ENCODE measurements at regions not wholly inside any gene's neighbourhood (a gene's known extent, or its start where the extent isn't known, plus 50 kb on each side); places are given as distances from the start of the nearest gene placed in this dataset.
A peak's percentile ranks its signal among the peaks of the same experiment; 100 is the strongest.

GRCh38 chr18:44126598-44126997 lies 554.1 kb upstream of the SETBP1 start:
- DNase-seq (no peak), ATAC-seq (ENCODE audit: low read depth) (no peak)
- no peak overlapping the region for H3K27ac Mint-ChIP-seq
- no peak overlapping the region for H3K4me3 Mint-ChIP-seq
- peaks cover 8% of the 10 kb centered on the region for H3K4me1 Mint-ChIP-seq
- intact Hi-C loops (cut with micrococcal nuclease), result no loop called here
- H3K9me3 Mint-ChIP-seq, result no peaks in the 10 kb centered on the region
- TF ChIP-seq CTCF (IDR thresholded peaks at IDR 0.05), result no peak
- H3K36me3 Mint-ChIP-seq (ENCODE audit: low read depth), result no peaks in the 10 kb centered on the region
- CTCF ChIA-PET, result interaction anchor here (1.4 kb wide), 1 partner anchor 1258 kb away, joined by 4 read pairs; no protein-coding TSS in a partner anchor
- POLR2A ChIA-PET, result no interaction called here
- peaks cover 5% of the 10 kb centered on the region for H3K27me3 Mint-ChIP-seq

DNA sequence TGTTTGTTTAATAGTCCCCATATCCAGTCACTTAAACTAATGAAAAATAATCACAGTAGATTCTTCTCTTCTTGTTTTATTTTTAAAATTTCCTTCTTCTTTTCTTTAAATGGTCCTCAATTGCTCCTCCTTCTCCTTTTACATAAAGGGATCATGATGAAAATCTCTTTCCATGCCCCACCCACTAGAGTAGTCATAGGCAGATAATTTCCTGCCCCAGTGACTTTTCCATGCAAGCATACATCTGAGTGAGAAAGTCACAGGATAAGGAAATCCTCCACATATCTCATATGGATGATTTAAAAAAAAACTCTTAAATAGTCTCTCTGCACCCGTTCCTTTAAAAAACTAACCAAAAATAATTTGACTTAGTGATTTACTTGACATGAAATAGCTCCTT lies 552.3 kb upstream of the SETBP1 start:
- H3K4me1 Mint-ChIP-seq, result peaks cover 8% of the 10 kb centered on the region
- DNase-seq (no peak), ATAC-seq (ENCODE audit: low read depth) (no peak)
- no peak overlapping the region for H3K4me3 Mint-ChIP-seq
- POLR2A ChIA-PET, result no interaction called here
- no peaks in the 10 kb centered on the region for H3K36me3 Mint-ChIP-seq (ENCODE audit: low read depth)
- no peak overlapping the region for H3K27ac Mint-ChIP-seq
- intact Hi-C loops (cut with micrococcal nuclease), result no loop called here
- no peak for TF ChIP-seq CTCF (IDR thresholded peaks at IDR 0.05)
- CTCF ChIA-PET, result no interaction called here
- H3K9me3 Mint-ChIP-seq, result no peaks in the 10 kb centered on the region
- H3K27me3 Mint-ChIP-seq, result peaks cover 5% of the 10 kb centered on the region

DNA sequence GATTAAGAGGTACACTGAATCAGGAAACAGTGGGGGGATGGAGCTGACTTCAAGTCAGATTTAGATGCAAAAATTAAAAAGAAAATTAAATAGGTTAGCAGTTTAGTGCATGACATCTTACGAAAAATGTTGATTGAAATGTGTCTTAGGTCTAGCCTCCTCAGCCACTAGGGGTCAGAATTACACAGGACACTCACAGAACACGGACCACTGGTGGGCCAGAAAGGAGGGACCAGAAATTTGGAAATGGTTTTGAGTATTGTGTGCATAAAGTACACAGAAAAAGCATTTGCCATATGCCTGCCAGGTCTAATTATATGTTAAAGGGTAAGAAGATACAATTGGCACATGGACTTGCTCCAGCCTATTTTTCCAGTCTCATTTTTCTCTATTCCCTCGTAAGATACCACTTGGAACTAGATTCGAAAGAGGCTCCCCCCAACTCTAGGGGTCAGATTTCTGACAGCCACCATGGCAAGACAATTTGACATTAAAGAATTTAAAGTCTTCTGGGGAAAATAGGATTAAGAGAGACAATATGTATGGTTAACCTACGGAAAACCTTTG lies 550.2 kb upstream of the SETBP1 start:
- H3K27me3 Mint-ChIP-seq, result peaks cover 7% of the 10 kb centered on the region
- H3K36me3 Mint-ChIP-seq (ENCODE audit: low read depth), result no peaks in the 10 kb centered on the region
- H3K4me1 Mint-ChIP-seq, result peaks cover 8% of the 10 kb centered on the region
- ChIA-PET CTCF (interaction anchor here (0.6 to 2.7 kb wide), 7 partner anchors 510 to 1259 kb away, joined by 3 to 30 read pairs (median 4); no protein-coding TSS in a partner anchor), POLR2A (no interaction called here)
- H3K27ac Mint-ChIP-seq, result no peak overlapping the region
- intact Hi-C loops (cut with micrococcal nuclease), result loop anchor here (1.0 to 5.0 kb wide), 6 partner anchors 548 to 1254 kb away; no protein-coding TSS in a partner anchor
- H3K9me3 Mint-ChIP-seq, result no peaks in the 10 kb centered on the region
- DNase-seq, result no peak
- no peak for ATAC-seq (ENCODE audit: low read depth)
- no peak overlapping the region for H3K4me3 Mint-ChIP-seq
- peak; percentile 24 for TF ChIP-seq CTCF (IDR thresholded peaks at IDR 0.05)

- Mint-ChIP-seq H3K27ac (no peak overlapping the region), H3K27me3 (peaks cover 10% of the 10 kb centered on the region), H3K4me1 (peaks cover 8% of the 10 kb centered on the region), H3K36me3 (ENCODE audit: low read depth) (no peaks in the 10 kb centered on the region), H3K4me3 (no peak overlapping the region), H3K9me3 (no peaks in the 10 kb centered on the region)
- TF ChIP-seq CTCF (IDR thresholded peaks at IDR 0.05), result no peak
- intact Hi-C loops (cut with micrococcal nuclease), result loop anchor here (5.0 kb wide), 2 partner anchors 764 to 839 kb away; no protein-coding TSS in a partner anchor
- ChIA-PET POLR2A (no interaction called here), CTCF (no interaction called here)
- ATAC-seq (ENCODE audit: low read depth), result no peak
- no peak for DNase-seq
Measured at GRCh38 chr18:44133483-44133882, 547.2 kb upstream of the SETBP1 start.

GRCh38 chr18:44134447-44134846 lies 546.2 kb upstream of the SETBP1 start:
- Mint-ChIP-seq H3K4me1 (peaks cover 8% of the 10 kb centered on the region), H3K4me3 (no peak overlapping the region), H3K27me3 (peaks cover 12% of the 10 kb centered on the region), H3K36me3 (ENCODE audit: low read depth) (no peaks in the 10 kb centered on the region), H3K27ac (no peak overlapping the region), H3K9me3 (no peaks in the 10 kb centered on the region)
- TF ChIP-seq CTCF (IDR thresholded peaks at IDR 0.05), result no peak
- ChIA-PET POLR2A (no interaction called here), CTCF (interaction anchor here (0.9 kb wide), 1 partner anchor 1251 kb away, joined by 3 read pairs; no protein-coding TSS in a partner anchor)
- no peak for DNase-seq
- ATAC-seq (ENCODE audit: low read depth), result no peak
- intact Hi-C loops (cut with micrococcal nuclease), result loop anchor here (5.0 kb wide), 2 partner anchors 763 to 838 kb away; no protein-coding TSS in a partner anchor

Data from activated B cell treated with CpG ODN at 0.5 μM for 24 hours (primary cell).